GM18868 (cell line): ENCODE measurements at regions not wholly inside any gene's neighbourhood (a gene's known extent, or its start where the extent isn't known, plus 50 kb on each side); places are given as distances from the start of the nearest gene placed in this dataset.
A peak's percentile ranks its signal among the peaks of the same experiment; 100 is the strongest.
"Not testable (repeated sequence)": the region's sequence is repeated elsewhere in the genome, so short reads cannot be mapped to it uniquely, and the experiment has no call there.

ENCODE experiments used
- ATAC-seq: cut with Tn5 transposase; IDR thresholded peaks from one replicate; pipeline ENCODE4 v1.9.1; 2021; ENCODE audit warnings: mild to moderate bottlenecking, moderate library complexity; ENCODE audit not compliant: unreplicated experiment

DNA sequence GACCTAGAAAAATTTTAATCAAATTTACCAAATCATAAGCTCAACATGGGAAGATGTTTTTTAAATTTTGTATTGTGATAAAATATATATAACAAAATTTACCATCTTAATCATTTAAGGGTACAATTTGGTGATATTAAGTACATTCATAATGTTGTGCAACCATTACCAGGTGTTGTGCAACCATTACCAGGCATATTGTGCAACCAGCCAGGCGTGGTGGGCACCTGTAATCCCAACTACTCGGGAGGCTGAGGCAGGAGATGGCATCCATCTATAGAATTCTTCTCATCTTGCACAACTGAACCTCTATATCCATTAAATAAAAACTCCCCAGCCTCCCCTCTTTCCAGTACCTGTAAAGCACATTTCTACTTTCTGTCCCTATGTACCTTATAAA lies 124.5 kb upstream of the SLC13A1 start:
- ATAC-seq, result no peak

DNA sequence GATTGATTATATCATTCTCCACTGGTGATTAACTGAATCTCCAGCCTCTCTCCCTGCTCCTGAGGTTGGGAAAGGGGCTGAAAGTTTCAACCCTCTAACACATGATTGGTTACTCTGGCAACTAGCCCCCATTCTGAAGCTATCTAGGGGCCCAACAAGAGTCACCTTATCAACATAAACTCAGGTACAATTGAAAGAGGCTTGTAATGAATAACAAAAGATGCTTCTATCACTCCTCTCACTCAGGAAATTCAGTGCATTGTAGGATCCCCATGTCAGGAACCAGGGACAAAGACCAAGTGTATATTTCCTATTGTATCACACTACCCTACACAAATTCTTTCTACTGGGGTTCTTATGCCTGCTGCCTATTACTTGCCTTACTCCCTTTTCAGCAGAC lies 123.9 kb upstream of the SLC13A1 start:
- ATAC-seq, result no peak

- ATAC-seq, result not testable (repeated sequence)
Measured at GRCh38 chr7:123321578-123321977, 121.8 kb upstream of the SLC13A1 start.

DNA sequence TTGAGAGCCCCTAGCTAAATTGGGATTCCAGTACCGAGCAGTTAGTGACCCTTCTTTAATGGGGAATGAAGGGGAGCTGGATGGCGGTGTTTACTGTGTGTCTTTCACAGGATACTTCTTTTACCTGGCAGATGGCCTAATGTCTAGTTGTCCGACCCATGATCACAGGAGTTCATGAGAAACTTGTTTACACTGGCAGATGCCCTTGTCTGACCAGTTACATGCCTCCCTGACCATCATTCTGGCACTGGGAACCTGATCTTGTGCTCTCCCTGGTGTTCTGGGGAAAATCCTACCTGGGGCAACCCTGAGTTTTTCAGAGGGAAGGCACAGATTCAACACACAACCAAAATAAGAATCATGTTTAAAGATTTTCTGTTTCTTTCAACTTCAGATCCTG lies 120.1 kb upstream of the SLC13A1 start:
- ATAC-seq, result no peak

DNA sequence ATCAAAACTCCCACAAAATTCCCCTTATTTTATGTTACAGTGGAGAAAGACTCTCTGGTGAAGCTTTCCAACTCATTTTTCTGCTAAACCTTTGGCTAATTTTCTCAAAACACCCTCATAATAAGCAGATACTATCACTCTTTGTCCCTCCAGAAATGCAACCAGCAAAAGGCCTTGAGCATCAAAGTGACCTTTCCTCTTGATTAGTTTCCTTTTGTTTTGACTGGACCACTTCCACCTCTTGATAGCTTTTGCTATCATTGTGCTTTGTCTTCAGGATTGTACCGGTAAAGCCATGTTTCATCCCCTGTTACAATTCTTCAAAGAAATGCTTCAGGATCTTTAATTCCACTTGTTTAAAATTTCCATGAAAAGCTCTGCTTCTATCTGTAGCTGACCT lies 115.1 kb upstream of the SLC13A1 start:
- ATAC-seq, result peak; percentile 80

GRCh38 chr7:123308254-123308951 lies 108.6 kb upstream of the SLC13A1 start:
- ATAC-seq, result no peak

DNA sequence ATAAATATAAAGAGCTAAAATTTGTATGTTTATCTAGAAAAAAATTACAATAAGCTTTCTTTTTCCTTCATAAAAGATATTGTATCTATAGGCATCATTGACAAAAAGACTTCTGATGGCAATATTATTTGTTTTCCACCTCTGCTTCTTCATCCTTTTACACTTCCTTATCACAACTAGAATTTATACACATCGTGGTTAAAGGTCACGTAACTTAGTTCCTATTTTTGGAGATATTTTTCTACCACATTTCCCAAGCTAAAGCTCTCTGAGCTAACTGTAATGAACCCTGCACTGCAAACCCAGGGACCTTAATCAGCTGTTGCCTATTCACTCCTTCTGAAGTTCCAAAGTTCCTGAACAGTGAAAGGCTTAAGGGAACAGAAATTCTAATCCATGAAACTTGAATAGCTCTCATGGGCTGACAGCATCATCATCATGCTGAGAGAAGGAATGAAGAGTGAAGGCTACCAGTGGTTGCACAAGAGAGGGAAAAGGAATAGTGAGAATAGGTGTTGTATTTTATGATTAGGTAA lies 106.1 kb upstream of the SLC13A1 start:
- no peak for ATAC-seq

- ATAC-seq, result no peak
Measured at GRCh38 chr7:123303926-123304325, 104.2 kb upstream of the SLC13A1 start.

DNA sequence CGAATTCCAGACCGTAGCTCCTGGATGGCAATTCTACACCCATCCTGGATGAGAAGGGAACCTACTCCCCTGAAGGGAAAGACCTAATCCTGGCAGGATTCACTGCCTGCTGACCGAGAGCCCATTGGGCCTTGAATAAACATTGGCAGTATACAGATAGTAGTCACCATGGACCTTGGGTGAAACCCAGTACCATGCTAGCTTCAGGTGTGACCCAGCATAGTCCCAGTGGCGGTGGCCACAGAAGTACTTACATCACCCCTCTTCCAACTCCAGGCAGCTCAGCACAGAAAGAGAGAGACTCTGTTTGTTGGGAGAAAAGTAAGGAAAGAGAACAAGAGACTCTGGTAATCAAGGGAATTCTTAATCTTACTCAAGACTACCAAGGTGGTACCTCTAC lies 97.2 kb upstream of the SLC13A1 start:
- ATAC-seq, result no peak

DNA sequence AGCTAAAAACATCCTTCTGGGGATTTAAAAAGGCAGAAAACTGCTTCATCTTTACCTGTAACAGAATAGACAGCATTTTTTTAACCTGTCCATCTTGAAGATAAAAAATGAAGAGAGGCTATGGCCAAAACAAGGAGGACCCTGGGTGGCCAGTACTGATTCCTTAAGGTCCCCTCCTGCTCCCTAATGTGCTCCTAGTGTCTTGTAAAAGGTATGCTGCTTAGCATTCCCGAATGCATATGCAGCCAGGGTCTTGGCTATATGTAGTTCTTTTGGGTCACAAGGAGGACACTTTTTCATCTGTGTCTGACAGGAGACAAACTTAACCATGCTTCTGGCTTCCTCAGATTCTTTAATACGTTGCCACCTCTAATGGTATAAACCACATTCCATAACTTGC lies 93.9 kb upstream of the SLC13A1 start:
- ATAC-seq, result no peak

DNA sequence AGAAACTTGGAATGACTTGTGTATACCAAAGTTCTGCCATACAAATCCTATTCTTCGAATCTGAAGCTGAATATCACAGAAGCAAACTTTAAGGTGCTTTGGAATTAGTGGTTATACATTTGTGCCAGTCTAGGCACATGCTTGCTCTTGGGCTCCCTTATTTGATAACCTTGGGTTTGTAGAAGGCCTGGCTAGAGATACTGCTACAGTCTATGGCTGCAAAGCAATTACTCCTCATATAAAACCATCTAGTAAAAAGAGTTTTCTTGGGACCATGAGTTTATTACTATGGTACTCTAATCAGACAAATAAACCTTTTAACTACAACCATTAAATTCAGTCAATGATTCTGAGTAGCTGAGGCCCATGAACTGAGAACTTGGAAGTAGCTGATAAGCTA lies 92.5 kb upstream of the SLC13A1 start:
- ATAC-seq, result no peak

- peak; percentile 72 for ATAC-seq
Measured at GRCh38 chr7:123289200-123289599, 89.4 kb upstream of the SLC13A1 start.

DNA sequence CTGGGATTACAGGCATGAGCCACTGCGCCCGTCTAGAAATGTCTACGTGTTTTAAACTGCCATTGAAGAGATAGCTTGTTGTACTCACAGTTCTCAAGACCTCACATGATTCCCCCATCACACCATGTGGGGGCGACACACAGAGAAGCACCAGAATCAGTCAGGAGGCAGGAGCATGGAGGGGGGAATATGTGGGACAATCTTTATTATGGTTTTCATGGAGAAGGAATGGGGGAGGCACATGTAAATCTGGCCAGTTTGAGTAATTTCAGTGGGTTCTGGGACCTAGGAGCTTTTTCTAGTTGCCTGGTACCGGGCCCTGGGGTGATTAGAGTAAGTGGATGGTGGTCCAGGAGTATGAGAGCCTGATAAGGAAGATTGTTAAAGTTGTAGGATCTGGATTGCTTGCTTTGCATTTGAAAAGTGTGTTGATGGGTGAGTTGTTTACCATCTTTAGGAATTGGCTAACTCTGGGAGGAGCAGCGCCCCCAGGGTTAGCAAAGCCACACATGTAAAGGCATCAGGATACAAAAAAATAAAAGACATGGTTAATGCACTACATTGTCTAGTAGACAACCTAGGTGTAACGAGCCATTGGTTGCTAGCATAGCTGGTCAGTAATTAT lies 85.4 kb upstream of the SLC13A1 start:
- no peak for ATAC-seq

- ATAC-seq, result no peak
Measured at GRCh38 chr7:123283373-123283772, 83.6 kb upstream of the SLC13A1 start.

DNA sequence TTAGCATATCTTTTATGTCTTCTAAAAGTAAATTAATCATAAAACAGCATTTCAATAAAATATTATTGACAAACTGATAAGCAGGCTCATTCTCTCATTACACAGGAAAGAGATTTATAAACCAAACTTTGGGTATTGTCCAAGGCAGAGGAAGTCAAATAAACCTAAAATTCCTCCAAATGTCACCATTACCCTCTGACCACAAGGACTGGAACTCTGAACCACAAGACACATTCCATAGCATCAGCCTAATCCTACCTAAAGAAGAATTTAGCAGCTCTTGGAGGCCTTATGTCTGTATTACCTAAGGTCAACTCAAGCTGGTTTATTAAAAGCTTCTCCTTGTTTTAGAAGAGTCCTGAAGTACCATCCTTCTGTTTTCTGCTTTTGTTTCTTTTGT lies 82.4 kb upstream of the SLC13A1 start:
- ATAC-seq, result no peak

DNA sequence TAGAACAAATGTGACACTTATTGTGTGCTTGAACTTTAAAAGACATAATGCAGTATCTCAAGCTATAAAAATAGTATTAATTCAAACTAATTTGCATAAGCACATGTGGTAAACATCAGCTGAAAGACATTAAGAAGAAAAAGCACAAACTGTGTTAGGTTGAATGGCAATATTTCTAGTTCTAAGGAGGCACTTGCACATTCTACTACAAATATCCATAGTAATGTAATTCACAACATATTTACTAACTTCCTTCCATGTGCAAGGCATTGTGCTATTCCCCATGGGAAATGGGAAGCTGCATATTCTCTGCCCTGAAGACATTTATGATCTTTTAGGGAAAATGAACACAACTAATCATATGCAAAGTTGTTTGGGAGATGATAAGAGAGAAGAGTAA lies 80.2 kb upstream of the SLC13A1 start:
- ATAC-seq, result no peak

- ATAC-seq, result no peak
Measured at GRCh38 chr7:123275036-123275753, 75.4 kb upstream of the SLC13A1 start.

DNA sequence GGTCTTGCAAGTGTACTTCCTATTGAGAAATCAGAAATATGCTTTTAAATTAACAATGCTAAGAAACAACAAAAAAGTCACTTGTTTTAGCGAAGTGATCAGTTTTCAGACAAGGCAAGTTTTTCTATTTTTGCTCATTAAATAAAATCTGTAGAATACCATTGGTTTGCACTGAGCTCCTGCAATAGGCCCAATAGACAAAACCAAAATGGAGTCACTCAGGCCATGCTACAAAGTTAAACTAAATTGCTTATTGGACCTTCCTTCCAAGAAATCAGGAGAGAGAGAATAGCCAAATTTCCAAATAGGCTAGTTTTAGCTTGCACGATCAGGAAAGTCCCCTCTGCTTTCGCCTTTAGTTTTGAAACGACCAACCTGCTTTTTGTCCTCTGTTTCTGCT lies 73.4 kb upstream of the SLC13A1 start:
- no peak for ATAC-seq

GRCh38 chr7:123271856-123272255 lies 72.1 kb upstream of the SLC13A1 start:
- no peak for ATAC-seq

DNA sequence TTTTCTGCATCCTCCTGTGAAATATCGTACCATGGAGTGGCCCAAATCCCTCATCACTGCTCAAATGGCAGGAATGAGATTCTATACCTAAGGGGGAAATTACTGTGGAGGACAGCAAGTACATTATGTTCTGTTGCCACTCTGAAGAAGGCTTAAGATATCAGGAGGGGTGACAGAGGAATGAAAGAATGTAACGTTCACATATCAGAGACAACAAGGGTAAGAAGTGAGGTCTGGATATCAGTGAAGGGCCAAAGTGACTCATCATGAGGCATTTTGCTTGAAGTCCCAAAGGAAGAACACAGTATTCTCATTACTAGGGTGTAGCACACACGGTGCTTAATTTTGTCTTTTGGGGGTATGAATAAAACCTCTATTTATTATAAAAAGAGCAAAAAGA lies 71.5 kb upstream of the SLC13A1 start:
- no peak for ATAC-seq

- ATAC-seq, result no peak
Measured at GRCh38 chr7:123270570-123270969, 70.8 kb upstream of the SLC13A1 start.

DNA sequence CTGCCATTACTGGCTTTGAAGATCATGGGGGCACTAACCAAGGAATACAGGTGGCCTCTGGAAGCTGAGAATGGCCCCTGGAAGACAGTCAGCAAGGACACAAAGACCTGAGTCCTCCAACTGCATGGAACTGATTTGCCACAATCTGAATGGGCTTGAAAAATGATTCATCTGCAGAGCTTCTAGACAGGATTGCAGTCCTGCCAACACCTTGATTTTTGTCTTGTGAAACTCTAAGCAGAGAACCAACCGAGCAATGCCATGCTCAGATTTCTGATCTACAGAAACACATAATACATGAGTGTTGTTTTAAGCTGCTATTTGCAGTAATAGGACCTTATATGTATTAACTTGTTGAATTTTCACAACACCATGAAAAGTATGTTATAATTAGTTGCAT lies 66.1 kb upstream of the SLC13A1 start:
- ATAC-seq, result no peak
